NCI-H1694 (cell line): ENCODE measurements at regions not wholly inside any gene's neighbourhood (a gene's known extent, or its start where the extent isn't known, plus 50 kb on each side); places are given as distances from the start of the nearest gene placed in this dataset.
"Not testable (repeated sequence)": the region's sequence is repeated elsewhere in the genome, so short reads cannot be mapped to it uniquely, and the experiment has no call there.

Source experiments
- DNase-seq: peaks from one replicate; lab custom pipeline; 2025; lab: John Stamatoyannopoulos, UW

DNA sequence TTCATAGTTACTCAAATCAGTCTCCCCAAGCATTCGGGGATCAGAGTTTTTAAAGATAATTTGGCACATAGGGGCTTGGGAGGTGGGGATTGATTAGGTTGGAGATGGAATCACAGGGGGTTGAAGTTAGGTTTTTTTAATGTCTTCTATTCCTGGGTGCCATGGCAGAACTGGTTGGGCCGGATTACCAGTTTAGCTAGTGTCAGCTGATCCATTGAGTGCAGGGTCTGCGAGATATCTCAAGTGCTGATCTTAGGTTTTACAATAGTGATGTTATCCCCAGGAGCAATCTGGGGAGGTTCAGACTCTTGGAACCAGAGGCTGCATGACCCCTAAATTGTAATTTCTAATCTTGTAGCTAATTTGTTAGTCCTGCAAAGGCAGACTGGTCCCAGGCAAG is 163.5 kb upstream of the ATP10A start:
- not testable (repeated sequence) for DNase-seq

DNA sequence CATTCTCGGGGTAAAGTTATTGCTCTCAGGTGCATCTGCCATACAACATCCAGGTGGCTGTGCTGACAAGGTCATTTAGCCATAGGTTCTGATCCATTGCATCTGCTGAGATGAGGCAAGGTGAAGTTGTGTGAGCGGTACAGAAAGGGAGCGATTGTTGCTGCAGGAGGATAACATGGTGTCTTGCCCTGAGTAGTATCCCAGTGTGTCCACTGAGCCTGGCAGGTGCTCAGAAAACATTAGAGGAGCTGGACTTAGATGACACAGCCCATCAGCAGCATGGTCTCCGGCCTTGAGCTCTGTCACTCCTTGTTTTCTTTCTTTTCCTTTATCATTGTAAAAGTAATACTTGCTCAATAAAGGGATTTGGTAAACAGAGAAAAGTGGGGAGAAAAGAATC is 161.1 kb upstream of the ATP10A start:
- no peak for DNase-seq

DNA sequence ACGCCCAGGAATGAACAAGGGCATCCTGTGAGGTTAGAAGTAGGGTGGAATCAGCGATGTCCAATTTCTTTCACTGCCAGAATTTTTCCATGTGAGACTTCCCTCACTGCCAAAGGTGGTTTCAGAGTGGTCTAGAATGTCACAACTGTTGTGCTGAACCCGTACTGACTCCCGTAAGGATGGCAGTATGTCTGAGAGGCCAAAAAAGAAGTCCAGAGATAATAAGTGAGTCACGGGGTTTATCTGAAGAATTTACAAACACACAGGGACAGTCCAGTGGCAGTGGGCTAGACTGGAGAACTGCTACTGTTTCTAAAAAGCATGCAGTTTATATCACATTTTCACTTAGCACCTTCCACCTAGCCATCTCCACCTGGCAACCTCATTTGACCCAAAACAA is 160.6 kb upstream of the ATP10A start:
- no peak for DNase-seq

DNA sequence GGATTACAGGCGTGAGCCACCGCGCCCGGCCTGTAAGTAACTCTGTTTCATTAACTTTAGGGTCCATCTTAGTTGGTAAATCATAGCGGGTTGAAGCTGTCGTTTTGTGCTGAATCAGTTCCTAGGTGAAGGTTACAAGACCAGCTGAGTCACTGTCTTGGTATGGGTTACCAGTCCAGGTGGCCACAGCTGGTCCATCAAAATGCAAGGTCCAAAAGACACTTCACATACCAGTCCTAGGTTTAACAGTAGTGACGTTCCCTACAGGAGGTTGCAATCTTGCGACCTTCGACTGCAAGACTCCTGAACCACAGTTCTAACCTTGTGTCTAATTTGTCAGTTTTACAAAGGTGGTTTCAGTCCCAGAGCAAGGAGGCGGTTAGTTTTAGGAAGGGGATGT is 160.1 kb upstream of the ATP10A start:
- no peak for DNase-seq

DNA sequence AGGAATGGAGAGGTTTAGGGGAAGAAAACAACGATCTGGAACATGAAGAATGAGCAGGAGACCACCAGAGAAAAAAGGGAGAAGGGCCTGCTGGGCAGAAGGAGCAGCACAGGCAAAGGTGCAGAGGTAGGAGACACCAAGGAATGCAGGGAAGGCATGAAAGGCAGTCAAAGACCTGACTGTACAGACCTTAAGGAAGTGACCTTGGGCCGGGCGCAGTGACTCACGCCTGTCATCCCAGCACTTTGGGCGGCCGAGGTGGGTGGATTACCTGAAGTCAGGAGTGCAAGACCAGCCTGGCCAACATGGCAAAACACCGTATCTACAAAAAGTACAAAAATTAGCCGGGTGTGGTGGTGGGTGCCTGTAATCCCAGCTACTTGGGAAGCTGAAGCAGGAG is 157.7 kb upstream of the ATP10A start:
- no peak for DNase-seq

DNA sequence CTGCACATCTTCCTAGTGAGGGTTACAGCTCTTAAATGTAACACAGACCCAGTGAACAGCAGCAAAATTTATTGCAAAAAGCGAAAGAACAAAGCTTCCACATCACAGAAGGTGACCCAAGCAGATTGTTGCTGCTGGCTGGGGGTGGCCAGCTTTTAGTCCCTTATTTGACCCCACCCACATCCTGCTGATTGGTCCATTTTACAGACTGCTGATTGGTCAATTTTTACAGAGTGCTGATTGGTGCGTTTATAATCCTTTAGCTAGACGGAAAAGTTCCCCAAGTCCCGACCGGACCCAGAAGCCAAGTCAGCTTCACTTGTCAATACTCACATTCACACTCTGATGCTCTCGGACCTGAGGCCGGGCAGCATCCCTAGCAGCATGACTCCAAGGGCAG is 154.5 kb upstream of the ATP10A start:
- no peak for DNase-seq

DNA sequence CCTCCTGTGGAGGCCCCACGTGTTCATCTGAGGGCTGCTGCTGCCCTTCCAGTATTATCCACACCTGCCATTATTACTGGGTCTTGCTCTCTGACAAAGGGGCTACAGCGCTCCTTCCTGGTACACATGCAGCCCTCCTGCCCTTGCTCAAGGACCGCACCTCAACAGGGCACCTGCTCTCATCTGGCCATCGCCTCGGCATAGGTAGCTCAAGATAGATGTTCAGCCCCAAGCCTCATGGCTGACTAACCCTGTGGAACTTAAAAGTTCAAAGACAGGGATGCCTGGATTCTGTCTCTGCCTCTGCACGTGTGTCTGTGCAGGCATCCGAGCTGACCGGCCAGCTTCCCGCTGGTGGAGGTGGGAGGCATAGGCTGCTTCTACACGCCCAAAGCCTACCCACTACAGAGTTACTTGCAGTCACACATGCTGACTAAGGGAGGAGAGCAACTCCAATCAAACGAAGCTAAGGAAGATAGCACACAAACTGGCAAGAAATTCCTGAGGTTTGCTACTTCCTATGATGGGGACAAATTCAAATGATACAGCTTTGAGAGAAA is 152.5 kb upstream of the ATP10A start:
- DNase-seq: no peak

GRCh38 chr15:26013981-26014380 is 150.9 kb upstream of the ATP10A start:
- DNase-seq: no peak

- no peak for DNase-seq
Measured at GRCh38 chr15:26011916-26012315, 148.8 kb upstream of the ATP10A start.

- DNase-seq: no peak
Measured at GRCh38 chr15:26007151-26007550, 144.0 kb upstream of the ATP10A start.

GRCh38 chr15:26001201-26001600 is 138.1 kb upstream of the ATP10A start:
- DNase-seq: no peak

DNA sequence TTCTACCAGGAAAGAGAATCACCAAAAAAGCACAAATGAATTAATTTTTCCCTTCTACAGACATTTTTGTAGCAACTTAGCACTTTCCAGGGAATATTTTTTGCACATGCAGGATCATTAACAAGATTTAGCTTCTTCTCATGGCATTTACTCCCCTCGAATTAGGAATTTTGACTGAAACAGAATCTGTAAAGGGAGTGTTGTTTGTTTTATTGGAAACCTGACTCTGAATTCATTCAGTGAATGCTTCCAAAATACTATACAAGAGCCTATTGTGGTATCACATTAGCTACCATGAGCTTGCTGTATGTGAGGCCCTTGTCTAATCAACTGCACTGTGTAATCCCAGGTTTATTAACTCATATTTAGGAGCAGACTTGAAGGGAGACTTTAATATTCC is 130.4 kb upstream of the ATP10A start:
- no peak for DNase-seq

- DNase-seq: no peak
Measured at GRCh38 chr15:25990220-25990619, 127.1 kb upstream of the ATP10A start.

GRCh38 chr15:25989327-25989726 is 126.2 kb upstream of the ATP10A start:
- DNase-seq: no peak

GRCh38 chr15:25988716-25989115 is 125.6 kb upstream of the ATP10A start:
- not testable (repeated sequence) for DNase-seq

- no peak for DNase-seq
Measured at GRCh38 chr15:25987638-25988037, 124.5 kb upstream of the ATP10A start.

DNA sequence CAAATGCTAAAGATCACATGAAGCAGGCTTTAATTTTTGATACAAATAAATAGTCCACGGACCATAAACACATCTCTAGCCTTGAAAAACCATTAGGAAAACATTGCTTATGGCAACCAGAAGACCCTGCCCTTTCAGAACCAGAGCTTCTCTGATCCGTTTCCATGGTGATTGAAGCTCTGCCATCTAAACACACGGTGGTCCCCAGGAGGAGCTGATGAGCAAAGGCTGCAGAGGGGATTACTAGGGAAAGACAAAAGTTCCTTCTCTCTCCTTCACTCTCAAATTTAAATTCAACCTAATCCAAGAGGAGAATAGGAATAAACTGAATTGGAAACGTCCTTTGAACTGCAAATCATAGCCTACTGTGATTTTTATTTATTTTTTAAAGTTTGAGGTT is 122.0 kb upstream of the ATP10A start:
- DNase-seq: no peak

GRCh38 chr15:25982736-25983135 is 119.6 kb upstream of the ATP10A start:
- no peak for DNase-seq

- DNase-seq: no peak
Measured at GRCh38 chr15:25981114-25981513, 118.0 kb upstream of the ATP10A start.

GRCh38 chr15:25972141-25972675 is 109.1 kb upstream of the ATP10A start:
- DNase-seq: no peak

- no peak for DNase-seq
Measured at GRCh38 chr15:25971053-25971452, 107.9 kb upstream of the ATP10A start.

GRCh38 chr15:25969886-25970285 is 106.8 kb upstream of the ATP10A start:
- DNase-seq: no peak

DNA sequence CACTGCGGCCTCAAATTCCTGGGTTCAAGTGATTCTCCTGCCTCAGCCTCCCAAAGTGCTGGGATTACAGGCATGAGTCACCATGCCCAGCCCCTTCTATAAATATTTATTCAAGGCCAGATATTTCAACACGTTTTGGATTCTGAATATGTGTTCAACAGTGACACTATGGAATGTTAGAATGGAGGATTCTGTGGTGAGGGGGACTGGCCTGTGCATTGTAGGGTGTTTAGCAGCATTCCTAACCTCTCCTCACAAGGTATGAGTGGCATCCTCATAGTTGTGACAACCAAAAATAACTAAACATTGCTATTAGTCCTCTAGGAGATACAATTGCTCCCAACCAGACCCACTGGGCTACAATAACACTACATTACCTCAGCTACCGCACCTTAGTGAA is 104.0 kb upstream of the ATP10A start:
- no peak for DNase-seq

DNA sequence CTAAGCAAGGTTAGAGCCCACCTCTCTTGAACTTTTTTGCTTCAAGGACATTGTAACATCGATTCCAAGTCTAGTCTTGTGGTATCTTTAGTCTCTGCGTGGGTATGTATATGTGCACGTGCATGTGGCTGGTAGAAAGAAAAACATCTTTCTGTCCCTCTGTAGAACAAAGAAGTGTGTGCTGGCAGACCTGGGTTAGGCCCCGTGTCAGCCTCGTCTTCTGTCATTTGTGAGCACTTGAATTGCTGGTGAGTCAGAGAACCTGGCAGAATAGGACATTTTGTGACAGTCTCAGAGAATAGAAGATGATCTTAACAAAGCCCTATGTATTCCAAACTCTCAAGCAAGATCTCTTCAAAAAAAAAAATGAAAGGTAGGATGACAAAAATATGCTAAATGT is 102.2 kb upstream of the ATP10A start:
- no peak for DNase-seq

DNA sequence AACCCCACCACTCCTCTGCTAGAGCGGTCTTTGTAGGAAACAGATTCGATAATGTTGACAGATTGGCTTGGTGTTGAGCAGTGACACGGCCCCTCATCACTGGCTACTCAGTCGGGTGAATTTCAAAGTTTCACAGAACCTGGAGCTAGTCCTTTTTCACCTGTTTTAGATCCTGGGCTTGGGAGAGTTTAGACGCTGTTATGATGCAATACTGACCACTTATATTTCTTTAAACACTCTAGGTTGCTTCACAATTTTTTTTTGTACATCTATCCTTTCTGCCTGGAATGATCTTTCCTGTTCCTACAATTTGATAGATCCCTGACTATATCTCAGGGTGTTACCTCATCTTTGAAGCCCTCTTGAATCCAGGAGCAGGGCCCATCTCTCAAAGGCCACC is 97.1 kb upstream of the ATP10A start:
- no peak for DNase-seq
